Kidney (tissue), 13 donors: ENCODE measurements at regions not wholly inside any gene's neighbourhood (a gene's known extent, or its start where the extent isn't known, plus 50 kb on each side); places are given as distances from the start of the nearest gene placed in this dataset.
"Not testable (repeated sequence)": the region's sequence is repeated elsewhere in the genome, so short reads cannot be mapped to it uniquely, and the experiment has no call there.

Source experiments
- DNase-seq, 5 donors: peaks; one replicate each; pipeline ENCODE4 v3.0.0-alpha.2; 2013 to 2020
- FAIRE-seq: peaks from 2 replicates; lab custom pipeline; 2012; peaks lifted over from hg19 to GRCh38; lab: Jason Lieb, UNC
- H3K27ac ChIP-seq, 2 donors: one replicate each; pipeline ENCODE4 v1.7.0; 2013; ENCODE audit warnings: low read depth in 2 of 2, low read length in 2 of 2, inconsistent platforms in 1 of 2
- H3K27me3 ChIP-seq: one replicate; pipeline ENCODE4 v1.7.1; 2013; ENCODE audit warnings: low read length, inconsistent platforms; ENCODE audit not compliant: control insufficient read depth, insufficient read depth
- H3K36me3 ChIP-seq, 3 donors: one replicate each; pipeline versions ENCODE4 v1.7.0 to v1.7.1; 2013; ENCODE audit warnings: low read length in 3 of 3, control low read depth in 1 of 3, inconsistent platforms in 1 of 3; ENCODE audit not compliant: insufficient read depth in 3 of 3, control insufficient read depth in 2 of 3
- H3K4me1 ChIP-seq, 3 donors: one replicate each; pipeline versions ENCODE4 v1.7.0 to v1.7.1; 2013; ENCODE audit warnings: low read length in 3 of 3, inconsistent platforms in 1 of 3, low read depth in 1 of 3; ENCODE audit not compliant: control insufficient read depth in 2 of 3, insufficient read depth in 2 of 3
- H3K4me3 ChIP-seq, 3 donors: one replicate each; pipeline versions ENCODE4 v1.7.0 to v1.8.1; 2013; ENCODE audit warnings: low read length in 3 of 3, control low read depth in 1 of 3, inconsistent platforms in 1 of 3
- H3K9ac ChIP-seq, 3 donors: one replicate each; pipeline versions ENCODE4 v1.7.0 to v1.7.1; 2013; ENCODE audit warnings: low read length in 3 of 3, control low read depth in 1 of 3, inconsistent platforms in 1 of 3
- H3K9me3 ChIP-seq, 3 donors: one replicate each; pipeline versions ENCODE4 v1.7.0 to v1.7.1; 2013; ENCODE audit warnings: low read length in 3 of 3, control low read depth in 1 of 3, inconsistent platforms in 1 of 3; ENCODE audit not compliant: control insufficient read depth in 2 of 3, insufficient read depth in 1 of 3
- CTCF ChIP-seq: IDR thresholded peaks from 3 replicates; pipeline ENCODE4 v1.5.1; 2012; ENCODE audit warnings: mild to moderate bottlenecking, moderate library complexity, borderline replicate concordance; ENCODE audit not compliant: insufficient read depth; ENCODE audit errors: extremely low read depth
- intact Hi-C: fragments of 100-400 bp; cut with DNase I; formaldehyde crosslinking; loops from one replicate; pipeline ENCODE4 v1.11.1; 2022
- donor health status: control.
- donor health status: control.
- donor health status: control.
- donor health status: control.
- donor health status: control.
- donor health status: DM: yes; HTN: yes; CAD: no.
- donor health status: Normal renal cell carcinoma (clear cell type).

- DNase-seq, H3K36me3 ChIP-seq, H3K9me3 ChIP-seq, H3K9ac ChIP-seq, H3K27me3 ChIP-seq, H3K27ac ChIP-seq, H3K4me3 ChIP-seq, FAIRE-seq, H3K4me1 ChIP-seq, intact Hi-C loops: not testable (repeated sequence)
Observed at GRCh38 chr20:30872252-30872651, 385.2 kb upstream of the DEFB115 start.

- H3K4me1 ChIP-seq, intact Hi-C loops, H3K36me3 ChIP-seq, H3K4me3 ChIP-seq, H3K9me3 ChIP-seq, DNase-seq, H3K27ac ChIP-seq, H3K27me3 ChIP-seq, H3K9ac ChIP-seq, FAIRE-seq: not testable (repeated sequence)
Observed at GRCh38 chr20:30875868-30876267, 381.6 kb upstream of the DEFB115 start.

- H3K4me1 ChIP-seq, H3K9ac ChIP-seq, intact Hi-C loops, H3K9me3 ChIP-seq, H3K4me3 ChIP-seq, H3K27me3 ChIP-seq, FAIRE-seq, H3K36me3 ChIP-seq, H3K27ac ChIP-seq: not testable (repeated sequence)
- peak in 1 of 5 donors; percentile 5 for DNase-seq
Observed at GRCh38 chr20:30891400-30891799, 366.1 kb upstream of the DEFB115 start.

DNA sequence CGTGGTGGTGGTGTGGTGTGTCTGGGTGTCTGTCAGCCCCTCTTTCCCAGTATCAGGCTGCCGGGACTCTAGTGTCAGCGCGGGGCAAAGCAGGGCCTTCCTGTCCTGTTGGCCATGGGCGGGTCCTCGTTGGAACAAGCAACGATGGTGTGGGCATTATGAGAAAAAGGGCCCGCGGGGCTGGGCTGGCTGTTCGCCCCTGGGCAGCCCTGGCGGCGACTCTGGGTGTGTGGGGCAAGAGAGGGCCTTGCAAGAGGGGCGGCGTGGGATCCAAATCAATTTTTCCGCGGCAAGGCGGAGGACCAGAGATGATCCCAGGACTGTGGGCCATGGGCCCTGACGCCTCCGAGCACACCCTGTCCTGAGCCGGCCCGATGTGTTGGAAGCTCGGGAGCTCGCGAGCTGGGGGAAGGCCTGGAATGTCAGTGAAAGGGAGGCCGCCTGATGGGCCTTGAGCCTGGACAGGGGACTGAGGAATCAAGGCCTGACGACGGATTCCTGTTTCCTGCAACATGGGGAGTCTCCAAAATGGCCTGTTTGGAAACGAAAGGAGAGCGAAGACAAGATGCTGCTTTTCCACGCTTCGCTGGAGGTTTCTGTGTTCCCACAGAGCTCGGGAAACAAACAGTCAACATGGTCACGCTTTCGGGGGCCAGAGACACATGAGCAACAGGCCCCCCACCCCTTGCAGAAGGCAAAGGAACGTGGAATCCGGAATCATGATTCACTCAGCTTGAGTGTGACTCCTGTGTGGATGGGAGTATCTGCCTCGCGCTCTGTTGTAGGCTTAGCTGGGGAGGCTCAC lies 364.7 kb upstream of the DEFB115 start:
- Histone ChIP-seq H3K9me3 (no peaks in the 10 kb centered on the region), H3K4me1 (no peaks in the 10 kb centered on the region), H3K4me3 (no peak overlapping the region), H3K9ac (no peak overlapping the region), H3K27me3 (no peaks in the 10 kb centered on the region), H3K27ac (no peak overlapping the region), H3K36me3 (no peaks in the 10 kb centered on the region)
- intact Hi-C loops, result no loop called here
- no peak for FAIRE-seq
- no peak for DNase-seq
- TF ChIP-seq CTCF, result no peak

DNA sequence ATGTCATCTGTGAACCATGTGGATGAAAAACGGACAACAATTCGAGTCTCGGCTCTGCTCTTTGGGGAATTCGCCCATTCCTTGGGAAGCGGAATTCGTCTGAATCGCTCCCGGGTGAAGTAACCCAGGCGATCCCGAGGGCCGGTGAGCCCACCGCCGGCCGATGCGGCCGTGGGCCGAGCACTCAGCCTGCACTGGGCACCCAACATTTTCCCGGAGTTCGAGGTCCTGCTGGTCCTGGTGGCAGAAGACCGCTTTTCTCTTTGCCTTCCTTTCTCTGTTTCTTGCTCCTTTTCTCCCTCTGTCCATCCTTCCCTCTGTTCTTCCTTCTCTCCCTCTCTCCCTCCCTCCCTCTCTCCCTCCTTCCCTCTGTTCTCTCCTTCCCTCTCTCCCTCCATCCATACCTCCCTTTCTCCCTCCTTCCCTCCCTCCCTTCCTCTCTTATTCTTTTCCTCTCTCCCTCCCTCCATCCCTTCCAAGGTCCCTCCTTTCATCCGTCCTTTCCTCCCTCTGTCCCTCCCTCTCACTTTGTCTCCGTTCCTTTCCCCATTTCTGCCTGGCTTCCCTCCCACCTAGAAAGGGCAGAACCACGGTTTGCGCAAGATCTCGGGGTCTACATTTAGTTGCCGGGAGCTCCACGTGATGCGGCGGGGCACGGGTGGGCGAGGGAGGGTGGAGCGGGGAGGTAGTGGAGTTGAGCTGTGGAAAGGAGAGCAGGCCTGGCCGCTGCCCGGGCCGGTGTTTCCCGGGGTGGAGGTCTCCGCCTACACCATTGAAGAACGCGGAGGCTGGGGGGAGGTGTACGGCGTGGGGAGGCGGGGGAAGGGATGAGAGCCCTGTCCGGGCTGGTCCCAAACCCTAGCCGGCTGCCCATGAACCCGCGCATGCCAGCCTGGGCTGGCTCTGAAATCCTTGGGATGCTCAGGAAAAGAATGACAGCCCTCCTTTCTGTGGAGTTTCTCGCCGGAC lies 363.8 kb upstream of the DEFB115 start:
- DNase-seq, H3K27ac ChIP-seq, H3K9me3 ChIP-seq, FAIRE-seq, H3K36me3 ChIP-seq, H3K9ac ChIP-seq, H3K4me1 ChIP-seq, H3K27me3 ChIP-seq, intact Hi-C loops, H3K4me3 ChIP-seq: not testable (repeated sequence)

DNA sequence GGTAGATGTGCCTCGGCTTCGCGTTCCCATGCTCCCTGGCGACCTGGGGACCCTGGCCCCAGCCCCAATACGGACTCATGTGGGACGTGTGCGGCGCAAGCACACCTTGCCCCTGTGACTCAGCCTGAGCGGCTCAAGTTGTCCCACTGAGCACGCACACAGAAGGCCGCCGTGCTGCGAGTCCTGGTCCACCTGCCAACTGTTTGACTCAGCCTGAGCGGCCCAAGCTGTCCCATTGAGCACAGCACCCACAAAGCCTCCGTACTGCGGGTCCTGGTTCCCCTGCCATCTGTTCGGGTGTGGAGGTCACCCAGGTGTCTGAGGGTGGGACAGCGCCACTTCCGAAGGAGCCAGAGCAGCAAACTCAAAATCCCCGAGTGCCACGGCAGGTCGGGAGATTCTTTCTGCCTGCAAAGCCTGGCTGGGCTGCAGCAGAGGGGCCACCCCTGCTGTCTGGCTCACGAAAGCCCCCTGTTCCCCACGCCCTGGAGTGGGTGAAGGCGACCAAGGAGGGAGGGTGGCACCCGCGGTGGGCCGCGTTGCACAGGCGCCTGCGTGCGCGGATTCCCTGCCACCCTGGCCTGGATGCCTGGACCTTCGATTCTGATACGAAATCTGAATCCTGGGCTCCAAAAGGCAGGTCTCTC lies 362.6 kb upstream of the DEFB115 start:
- H3K27me3 ChIP-seq, H3K9me3 ChIP-seq, H3K4me1 ChIP-seq, DNase-seq, H3K4me3 ChIP-seq, H3K9ac ChIP-seq, FAIRE-seq, H3K27ac ChIP-seq, intact Hi-C loops, H3K36me3 ChIP-seq: not testable (repeated sequence)

DNA sequence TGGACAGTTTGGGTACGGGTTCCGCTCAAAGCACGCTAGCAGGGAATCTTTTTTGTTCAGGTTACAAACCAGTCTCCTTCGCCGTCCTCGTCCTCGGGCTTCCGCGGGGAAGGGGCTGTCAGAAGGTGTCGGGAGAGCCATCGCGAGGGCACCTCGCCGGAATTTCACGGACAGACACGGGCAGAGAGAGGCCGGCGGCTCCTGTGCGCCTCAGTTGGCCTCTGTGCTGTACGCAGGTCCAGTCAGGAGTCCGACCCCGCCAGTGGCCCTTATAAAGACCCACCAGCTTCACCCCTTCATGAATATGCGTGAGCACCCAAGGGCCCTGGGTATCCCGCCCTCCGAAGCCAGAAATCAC lies 362.1 kb upstream of the DEFB115 start:
- H3K9me3 ChIP-seq, DNase-seq, H3K27ac ChIP-seq, FAIRE-seq, H3K4me1 ChIP-seq, H3K4me3 ChIP-seq, H3K9ac ChIP-seq, H3K36me3 ChIP-seq, H3K27me3 ChIP-seq, intact Hi-C loops: not testable (repeated sequence)
